ENCODE measurements at regions not wholly inside any gene's neighbourhood (a gene's known extent, or its start where the extent isn't known, plus 50 kb on each side); places are given as distances from the start of the nearest gene placed in this dataset.

GRCh38 chr11:15758857-15759465 lies 597.4 kb downstream of the SOX6 start:
- Histone ChIP-seq H3K9me3 (peaks cover 0 to 10% (median 4%) of the 10 kb centered on the region in 8 donors), H3K4me1 (no peaks in the 10 kb centered on the region), H3K36me3 (no peaks in the 10 kb centered on the region), H3K27ac (no peak overlapping the region), H3K4me3 (no peak overlapping the region), H3K27me3 (replicated peaks in 1 of 7) (no peaks in the 10 kb centered on the region)
- intact Hi-C loops (cut with DNase I; ENCODE audit: low total_unique reads) = no loop called here
- WGBS, 5 donors = 85 to 90% (median 88%) methylated on average over 10 of the region's 10 CpGs
- no peak for DNase-seq
- no peak for TF ChIP-seq CTCF (IDR thresholded peaks at IDR 0.05 in 8 of 11, conservative IDR thresholded peaks at IDR 0.05 in 3 of 11)
- TF ChIP-seq POLR2AphosphoS5 (IDR thresholded peaks at IDR 0.05) = no peak
- no peak for TF ChIP-seq POLR2A (IDR thresholded peaks at IDR 0.05)

GRCh38 chr11:15761235-15761634 lies 595.1 kb downstream of the SOX6 start:
- H3K27ac ChIP-seq = no peak overlapping the region
- intact Hi-C loops (cut with DNase I; ENCODE audit: low total_unique reads) = no loop called here
- DNase-seq = no peak
- TF ChIP-seq POLR2AphosphoS5 (IDR thresholded peaks at IDR 0.05) (no peak), CTCF (IDR thresholded peaks at IDR 0.05 in 8 of 11, conservative IDR thresholded peaks at IDR 0.05 in 3 of 11) (no peak), POLR2A (IDR thresholded peaks at IDR 0.05) (no peak)
- H3K9me3 ChIP-seq = no peaks in the 10 kb centered on the region
- no peaks in the 10 kb centered on the region for H3K27me3 ChIP-seq (replicated peaks in 1 of 7)
- H3K36me3 ChIP-seq = no peaks in the 10 kb centered on the region
- no peaks in the 10 kb centered on the region for H3K4me1 ChIP-seq
- no peak overlapping the region for H3K4me3 ChIP-seq
- 66 to 86% (median 74%) methylated on average over 4 of the region's 4 CpGs for WGBS, 5 donors

GRCh38 chr11:15764326-15764725 lies 592.0 kb downstream of the SOX6 start:
- Histone ChIP-seq H3K27me3 (replicated peaks in 1 of 7) (no peaks in the 10 kb centered on the region), H3K27ac (no peak overlapping the region), H3K4me3 (no peak overlapping the region), H3K36me3 (no peaks in the 10 kb centered on the region), H3K9me3 (no peaks in the 10 kb centered on the region), H3K4me1 (no peaks in the 10 kb centered on the region)
- no peak for TF ChIP-seq CTCF (IDR thresholded peaks at IDR 0.05 in 8 of 11, conservative IDR thresholded peaks at IDR 0.05 in 3 of 11)
- no peak for TF ChIP-seq POLR2AphosphoS5 (IDR thresholded peaks at IDR 0.05)
- no peak for TF ChIP-seq POLR2A (IDR thresholded peaks at IDR 0.05)
- no peak for DNase-seq
- WGBS, 5 donors = 10 to 20% (median 15%) methylated on average over 1 of the region's 1 CpG
- intact Hi-C loops (cut with DNase I; ENCODE audit: low total_unique reads) = no loop called here

GRCh38 chr11:15764948-15765347 lies 591.4 kb downstream of the SOX6 start:
- intact Hi-C loops (cut with DNase I; ENCODE audit: low total_unique reads) = no loop called here
- Histone ChIP-seq H3K27me3 (replicated peaks in 1 of 7) (no peaks in the 10 kb centered on the region), H3K27ac (no peak overlapping the region), H3K9me3 (no peaks in the 10 kb centered on the region), H3K4me3 (no peak overlapping the region), H3K4me1 (no peaks in the 10 kb centered on the region), H3K36me3 (no peaks in the 10 kb centered on the region)
- 79 to 100% (median 94%) methylated on average over 1 of the region's 1 CpG for WGBS, 5 donors
- DNase-seq = no peak
- TF ChIP-seq POLR2AphosphoS5 (IDR thresholded peaks at IDR 0.05) (no peak), CTCF (IDR thresholded peaks at IDR 0.05 in 8 of 11, conservative IDR thresholded peaks at IDR 0.05 in 3 of 11) (no peak), POLR2A (IDR thresholded peaks at IDR 0.05) (no peak)
